ENCODE measurements at regions not wholly inside any gene's neighbourhood (a gene's known extent, or its start where the extent isn't known, plus 50 kb on each side); places are given as distances from the start of the nearest gene placed in this dataset.

- Histone ChIP-seq H3K4me1 (ENCODE audit: insufficient read depth, low read length, poor library complexity, severe bottlenecking) (no peaks in the 10 kb centered on the region), H3K4me2 (ENCODE audit: low read depth, low read length, poor library complexity, severe bottlenecking) (no peak overlapping the region), H3K4me3 (ENCODE audit: low read length, poor library complexity, severe bottlenecking) (no peak overlapping the region), H3K9ac (ENCODE audit: low read depth, low read length, poor library complexity, severe bottlenecking) (no peak overlapping the region), H2AFZ (ENCODE audit: low read length) (no peak overlapping the region), H3K9me3 (ENCODE audit: insufficient read depth, low read depth, low read length) (no peaks in the 10 kb centered on the region; the same call in 1 of the 2 replicates), H3F3A (ENCODE audit: low read depth) (no peaks in the 10 kb centered on the region), H3K79me2 (ENCODE audit: insufficient read depth, low read length) (no peaks in the 10 kb centered on the region), H3K27me3 (ENCODE audit: insufficient read depth, low read length, poor library complexity, severe bottlenecking) (no peaks in the 10 kb centered on the region), H3K36me3 (ENCODE audit: insufficient read depth, low read length) (no peaks in the 10 kb centered on the region), H3K9me2 (replicated peaks; ENCODE audit: low read depth, low read length) (no peaks in the 10 kb centered on the region), H4K20me1 (ENCODE audit: insufficient read depth, low read length, poor library complexity, severe bottlenecking) (no peaks in the 10 kb centered on the region)
- no peak for TF ChIP-seq CTCF (conservative IDR thresholded peaks at IDR 0.05; ENCODE audit: low read length)
- TF ChIP-seq EZH2phosphoT487 (IDR thresholded peaks at IDR 0.05; ENCODE audit: borderline replicate concordance), result no peak
These were observed 139.9 kb upstream of the CNTN6 start for GRCh38 chr3:952906-953305.

- Histone ChIP-seq H3K27me3 (ENCODE audit: insufficient read depth, low read length, poor library complexity, severe bottlenecking) (no peaks in the 10 kb centered on the region), H3K4me2 (ENCODE audit: low read depth, low read length, poor library complexity, severe bottlenecking) (no peak overlapping the region), H3K36me3 (ENCODE audit: insufficient read depth, low read length) (no peaks in the 10 kb centered on the region), H3K4me1 (ENCODE audit: insufficient read depth, low read length, poor library complexity, severe bottlenecking) (no peaks in the 10 kb centered on the region), H3K79me2 (ENCODE audit: insufficient read depth, low read length) (no peaks in the 10 kb centered on the region), H2AFZ (ENCODE audit: low read length) (no peak overlapping the region), H3K9me2 (replicated peaks; ENCODE audit: low read depth, low read length) (no peaks in the 10 kb centered on the region), H3K9ac (ENCODE audit: low read depth, low read length, poor library complexity, severe bottlenecking) (no peak overlapping the region), H3K9me3 (ENCODE audit: insufficient read depth, low read depth, low read length) (peaks cover 24% of the 10 kb centered on the region; the same call in 1 of the 2 replicates), H3F3A (ENCODE audit: low read depth) (peaks cover 5% of the 10 kb centered on the region; the same call in 1 of the 2 replicates), H4K20me1 (ENCODE audit: insufficient read depth, low read length, poor library complexity, severe bottlenecking) (no peaks in the 10 kb centered on the region), H3K4me3 (ENCODE audit: low read length, poor library complexity, severe bottlenecking) (no peak overlapping the region)
- TF ChIP-seq EZH2phosphoT487 (IDR thresholded peaks at IDR 0.05; ENCODE audit: borderline replicate concordance) (no peak), CTCF (conservative IDR thresholded peaks at IDR 0.05; ENCODE audit: low read length) (no peak)
These were observed 129.6 kb upstream of the CNTN6 start for GRCh38 chr3:963255-963654.

- Histone ChIP-seq H2AFZ (ENCODE audit: low read length) (no peak overlapping the region), H3F3A (ENCODE audit: low read depth) (peaks cover 5% of the 10 kb centered on the region; the same call in 1 of the 2 replicates), H3K79me2 (ENCODE audit: insufficient read depth, low read length) (no peaks in the 10 kb centered on the region), H3K4me3 (ENCODE audit: low read length, poor library complexity, severe bottlenecking) (no peak overlapping the region), H3K27me3 (ENCODE audit: insufficient read depth, low read length, poor library complexity, severe bottlenecking) (no peaks in the 10 kb centered on the region), H4K20me1 (ENCODE audit: insufficient read depth, low read length, poor library complexity, severe bottlenecking) (no peaks in the 10 kb centered on the region), H3K4me1 (ENCODE audit: insufficient read depth, low read length, poor library complexity, severe bottlenecking) (no peaks in the 10 kb centered on the region), H3K9me3 (ENCODE audit: insufficient read depth, low read depth, low read length) (peaks cover 24% of the 10 kb centered on the region; the same call in 1 of the 2 replicates), H3K9me2 (replicated peaks; ENCODE audit: low read depth, low read length) (no peaks in the 10 kb centered on the region), H3K36me3 (ENCODE audit: insufficient read depth, low read length) (no peaks in the 10 kb centered on the region), H3K4me2 (ENCODE audit: low read depth, low read length, poor library complexity, severe bottlenecking) (no peak overlapping the region), H3K9ac (ENCODE audit: low read depth, low read length, poor library complexity, severe bottlenecking) (no peak overlapping the region)
- TF ChIP-seq CTCF (conservative IDR thresholded peaks at IDR 0.05; ENCODE audit: low read length) (no peak), EZH2phosphoT487 (IDR thresholded peaks at IDR 0.05; ENCODE audit: borderline replicate concordance) (no peak)
These were observed 129.1 kb upstream of the CNTN6 start for GRCh38 chr3:963755-964154.

Data from Loucy (cell line).